GM12873 (cell line): ENCODE measurements at regions not wholly inside any gene's neighbourhood (a gene's known extent, or its start where the extent isn't known, plus 50 kb on each side); places are given as distances from the start of the nearest gene placed in this dataset.

ENCODE experiments used
- TF ChIP-seq, protein P1 (sequence below): IDR thresholded peaks from 2 replicates; pipeline ENCODE4 v1.5.1; 2012; ENCODE audit warnings: low read depth, mild to moderate bottlenecking, moderate library complexity, low read length, control low read depth; ENCODE audit not compliant: insufficient read depth; ENCODE audit errors: missing control alignments

DNA sequence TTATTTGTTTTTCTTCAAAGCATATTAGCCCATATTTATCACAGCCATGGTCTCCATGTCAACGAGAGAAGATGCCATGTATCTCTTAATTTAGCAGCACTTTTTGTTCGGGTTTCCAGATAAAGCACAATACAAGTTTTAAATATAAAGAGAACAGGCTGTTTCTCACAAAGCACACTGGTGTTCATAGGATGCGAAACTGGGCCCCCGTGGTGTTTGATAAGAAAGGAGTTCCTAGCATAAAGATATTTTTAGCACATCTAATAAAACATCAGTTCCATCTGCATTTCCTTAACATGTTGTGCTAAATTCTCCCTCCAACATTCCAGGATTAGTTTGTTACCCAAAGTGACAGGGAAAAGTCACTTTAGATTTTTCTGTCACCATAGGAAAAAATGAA, 72.4 kb upstream of the EDNRB start:
- TF ChIP-seq, protein P1, sequence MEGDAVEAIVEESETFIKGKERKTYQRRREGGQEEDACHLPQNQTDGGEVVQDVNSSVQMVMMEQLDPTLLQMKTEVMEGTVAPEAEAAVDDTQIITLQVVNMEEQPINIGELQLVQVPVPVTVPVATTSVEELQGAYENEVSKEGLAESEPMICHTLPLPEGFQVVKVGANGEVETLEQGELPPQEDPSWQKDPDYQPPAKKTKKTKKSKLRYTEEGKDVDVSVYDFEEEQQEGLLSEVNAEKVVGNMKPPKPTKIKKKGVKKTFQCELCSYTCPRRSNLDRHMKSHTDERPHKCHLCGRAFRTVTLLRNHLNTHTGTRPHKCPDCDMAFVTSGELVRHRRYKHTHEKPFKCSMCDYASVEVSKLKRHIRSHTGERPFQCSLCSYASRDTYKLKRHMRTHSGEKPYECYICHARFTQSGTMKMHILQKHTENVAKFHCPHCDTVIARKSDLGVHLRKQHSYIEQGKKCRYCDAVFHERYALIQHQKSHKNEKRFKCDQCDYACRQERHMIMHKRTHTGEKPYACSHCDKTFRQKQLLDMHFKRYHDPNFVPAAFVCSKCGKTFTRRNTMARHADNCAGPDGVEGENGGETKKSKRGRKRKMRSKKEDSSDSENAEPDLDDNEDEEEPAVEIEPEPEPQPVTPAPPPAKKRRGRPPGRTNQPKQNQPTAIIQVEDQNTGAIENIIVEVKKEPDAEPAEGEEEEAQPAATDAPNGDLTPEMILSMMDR: no peak

DNA sequence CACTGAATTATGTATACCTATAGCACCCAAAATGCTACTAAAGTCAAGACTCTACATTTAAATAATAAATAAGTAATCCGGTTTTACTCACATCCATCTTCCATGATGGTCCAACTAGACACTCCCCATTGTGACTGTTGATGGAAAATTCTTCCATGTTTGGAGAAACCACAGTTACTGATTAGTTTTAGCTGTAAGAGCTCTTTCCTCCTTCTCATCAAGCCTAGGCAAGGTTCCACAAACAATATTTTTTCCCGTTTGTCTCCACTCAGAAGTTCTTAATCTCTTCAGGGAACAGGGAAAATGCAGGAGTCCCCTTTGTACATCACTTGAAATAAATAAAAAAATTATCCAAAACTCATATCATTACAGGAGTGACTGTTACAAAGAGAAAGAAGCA, 70.7 kb upstream of the EDNRB start:
- TF ChIP-seq, protein P1: no peak

DNA sequence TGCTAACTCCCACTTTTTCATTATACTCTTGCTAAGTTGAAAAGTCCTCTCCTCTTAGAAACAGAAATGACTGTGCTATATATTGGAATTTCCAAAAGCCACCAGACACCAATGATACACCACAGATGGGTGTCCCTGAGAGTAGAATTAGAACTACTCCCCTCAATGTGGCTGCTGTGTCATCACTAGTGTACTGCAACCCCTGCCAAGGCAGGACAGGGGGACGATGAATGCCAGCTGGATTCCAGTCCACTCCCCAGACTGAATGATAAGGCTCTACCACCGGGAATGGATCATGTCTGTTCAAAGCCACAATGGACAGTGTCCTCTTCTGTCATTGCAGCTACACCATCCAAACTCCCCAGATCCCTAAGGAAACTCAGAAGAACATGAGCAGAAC, 69.7 kb upstream of the EDNRB start:
- TF ChIP-seq, protein P1: no peak

DNA sequence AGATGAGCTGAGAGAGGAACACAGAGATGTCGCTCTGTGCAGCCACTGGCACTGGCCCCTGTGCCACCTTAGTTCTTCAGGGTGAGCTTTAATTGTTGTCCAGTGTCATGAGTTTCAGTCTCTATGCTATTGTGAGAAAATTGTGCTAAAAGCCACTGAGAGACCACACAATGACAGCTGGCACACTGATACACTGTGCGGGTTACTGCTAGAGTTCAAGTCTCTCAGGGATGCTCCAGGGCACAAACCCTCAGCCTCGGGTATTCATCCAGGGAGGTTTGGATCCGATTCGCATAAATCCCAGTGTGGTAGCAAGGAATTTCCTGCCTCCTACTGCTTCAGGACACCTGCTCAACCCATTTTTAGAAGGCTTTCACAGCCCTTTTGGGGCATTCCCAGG, 68.1 kb upstream of the EDNRB start:
- TF ChIP-seq, protein P1: no peak

DNA sequence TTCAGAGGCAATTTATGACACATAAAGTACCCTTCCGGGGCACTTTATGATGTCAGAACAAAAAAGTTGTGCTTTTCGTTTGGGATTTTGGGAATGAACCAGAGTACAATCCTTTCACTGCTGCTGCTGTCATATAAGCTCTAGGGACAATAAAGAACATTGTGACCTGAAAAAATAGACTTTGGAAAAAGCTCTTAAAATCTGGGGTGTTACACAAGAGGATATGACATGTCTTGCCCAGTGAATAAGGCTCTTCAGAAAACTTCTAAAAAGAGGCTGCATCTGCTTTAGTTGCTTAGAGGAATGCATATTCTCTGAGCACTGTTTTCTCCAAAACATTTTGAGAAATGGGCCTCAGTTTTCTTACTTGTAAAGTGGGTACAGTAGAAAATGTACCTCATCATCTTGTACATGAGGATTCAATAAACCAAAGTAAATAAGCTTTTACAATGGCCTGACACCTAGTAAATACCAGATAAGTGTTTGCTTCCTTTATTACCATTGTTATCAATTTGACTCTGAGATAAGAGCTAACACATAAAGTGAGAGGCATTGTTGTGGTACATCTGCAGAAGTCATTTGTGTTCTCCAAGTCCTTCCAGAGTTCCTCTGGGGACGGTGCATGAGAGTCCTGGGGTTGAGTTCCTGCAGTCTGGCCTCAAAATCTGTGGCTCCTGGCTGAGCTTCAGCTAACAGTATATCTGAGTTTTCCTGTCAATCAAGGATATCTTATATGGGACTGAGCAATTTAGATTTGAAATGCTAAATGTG, 67.4 kb upstream of the EDNRB start:
- TF ChIP-seq, protein P1: no peak

DNA sequence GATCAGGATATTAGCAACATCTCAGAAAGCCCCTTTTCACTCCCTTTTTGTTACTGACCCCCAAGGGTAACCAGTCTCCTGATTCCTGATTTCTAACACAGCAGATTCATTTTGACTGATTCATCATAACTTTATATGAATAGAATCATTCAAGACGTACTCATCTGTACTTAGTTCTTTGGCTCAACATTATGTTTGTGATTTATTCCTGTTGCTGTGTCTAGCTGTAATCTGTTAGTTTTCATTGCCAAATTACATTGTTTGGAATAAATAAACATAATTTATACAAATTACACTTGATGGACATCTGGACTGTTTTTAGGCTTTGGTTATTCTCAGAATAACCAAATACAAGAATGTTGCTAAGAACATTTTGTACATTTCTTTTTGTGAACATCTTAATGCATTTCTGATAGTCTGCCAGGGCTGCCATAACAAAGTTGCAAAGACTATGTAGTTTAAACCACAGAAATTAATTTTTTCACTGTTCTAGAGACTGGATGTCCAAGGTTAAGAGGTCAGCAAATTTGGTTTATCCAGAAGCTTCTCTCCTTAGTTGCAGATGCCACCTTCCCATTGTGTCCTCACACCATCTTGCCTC, 62.8 kb upstream of the EDNRB start:
- TF ChIP-seq, protein P1: no peak

DNA sequence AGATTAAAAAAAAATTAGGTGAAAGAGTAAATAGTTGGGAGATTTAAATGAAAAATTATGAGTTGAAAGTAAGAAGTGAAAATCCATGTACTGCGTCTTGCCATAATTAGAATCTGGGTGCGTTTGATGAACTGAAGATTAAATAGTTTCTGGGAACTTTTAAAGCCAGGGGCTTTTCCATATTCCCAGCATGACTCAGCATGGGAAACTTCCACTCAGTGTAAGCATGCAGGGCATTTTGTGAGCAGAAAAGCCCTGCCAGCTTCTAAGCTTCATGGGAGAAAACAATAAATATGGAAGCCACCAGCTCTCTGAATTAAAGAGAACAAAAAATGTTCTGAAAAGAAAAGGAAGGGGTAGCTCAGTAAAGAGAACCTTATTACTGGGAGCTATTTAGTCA, 62.0 kb upstream of the EDNRB start:
- TF ChIP-seq, protein P1: no peak
